ENCODE measurements at regions not wholly inside any gene's neighbourhood (a gene's known extent, or its start where the extent isn't known, plus 50 kb on each side); places are given as distances from the start of the nearest gene placed in this dataset.
A peak's percentile ranks its signal among the peaks of the same experiment; 100 is the strongest.

DNA sequence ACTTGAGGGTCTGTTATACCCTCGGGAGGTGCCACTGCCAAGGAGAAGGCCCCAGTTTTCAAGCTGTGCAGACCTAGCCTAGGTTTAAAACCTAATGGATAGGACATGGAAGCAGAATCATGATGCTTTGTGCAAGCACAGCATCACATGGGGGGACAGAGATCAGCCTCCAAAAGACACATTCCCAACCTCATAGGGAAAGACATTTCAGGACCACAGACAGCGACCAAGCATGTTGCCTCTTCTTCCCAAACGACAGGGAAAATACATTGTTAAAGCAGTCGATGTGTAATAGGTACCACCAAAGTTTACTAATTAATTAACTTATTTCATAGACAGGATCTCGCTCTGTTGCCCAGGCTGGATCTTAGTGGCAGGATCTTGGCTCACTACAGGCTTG is 573.9 kb downstream of the TCERG1L start:
- H3K27ac ChIP-seq (ENCODE audit: insufficient read depth, low read length): no peak overlapping the region
- H4K20me1 ChIP-seq (ENCODE audit: insufficient read depth, low read length): no peaks in the 10 kb centered on the region
- H3K56ac ChIP-seq (ENCODE audit: extremely low read depth, insufficient read depth, low read length): no peak overlapping the region
- no peak overlapping the region for H4K8ac ChIP-seq (ENCODE audit: low read depth in 2 of 2, low read length in 2 of 2)
- WGBS, 2 experiments (ENCODE audit: extremely low coverage in 2 of 2, insufficient read length in 1 of 2): no CpG with 5 or more reads among the region's 5 CpGs
- BruUV-seq (replicated peaks): no TSS peak
- no peak for TF ChIP-seq FOS (IDR thresholded peaks at IDR 0.05; ENCODE audit: low read depth, low read length)
- no peak overlapping the region for H3K14ac ChIP-seq (replicated peaks; ENCODE audit: low read depth, low read length)
- no peak overlapping the region for H4K5ac ChIP-seq (ENCODE audit: low read depth, low read length)
- H3K23ac ChIP-seq (ENCODE audit: low read depth, low read length): no peak overlapping the region
- no peak overlapping the region for H2BK20ac ChIP-seq (ENCODE audit: low read depth, low read length)
- CTCF ChIA-PET: no interaction called here
- H4K91ac ChIP-seq (ENCODE audit: insufficient read depth, low read depth, low read length): no peak overlapping the region
- H3K79me1 ChIP-seq (ENCODE audit: low read depth in 1 of 2, low read length in 2 of 2): no peaks in the 10 kb centered on the region
- no peaks in the 10 kb centered on the region for H3K9me1 ChIP-seq (ENCODE audit: insufficient read depth, low read length)
- H3K36me3 ChIP-seq (ENCODE audit: control insufficient read depth, insufficient read depth, low read length): no peaks in the 10 kb centered on the region
- no peak overlapping the region for H3K4me2 ChIP-seq (ENCODE audit: low read depth, low read length)
- no peak overlapping the region for H3K4ac ChIP-seq (ENCODE audit: low read depth, low read length)
- dilution Hi-C loops (cut with HindIII; ENCODE audit: low sequenced_read_pairs, unreplicated experiment) (no loop called here), in situ Hi-C loops (cut with MboI; ENCODE audit: low sequenced_read_pairs) (no loop called here), intact Hi-C loops (cut with micrococcal nuclease) (no loop called here)
- H2AFZ ChIP-seq (replicated peaks; ENCODE audit: low read length, poor library complexity): no peak overlapping the region
- DNase-seq (no peak), ATAC-seq (ENCODE audit: low read depth) (no peak)
- peaks cover 54% of the 10 kb centered on the region for H3K9me3 ChIP-seq (ENCODE audit: control insufficient read depth, insufficient read depth, low read length)
- POLR2A ChIA-PET (ENCODE audit: unreplicated experiment): no interaction called here
- no peaks in the 10 kb centered on the region for H3K27me3 ChIP-seq (ENCODE audit: control insufficient read depth, insufficient read depth, low read length)
- no peak overlapping the region for H2AK5ac ChIP-seq (ENCODE audit: low read depth, low read length)
- H2BK120ac ChIP-seq (ENCODE audit: low read depth, low read length): no peak overlapping the region
- no peak overlapping the region for H2BK15ac ChIP-seq (ENCODE audit: low read depth, low read length)
- no peak overlapping the region for H3K18ac ChIP-seq (ENCODE audit: low read depth, low read length)
- no peak overlapping the region for H3K4me3 ChIP-seq (ENCODE audit: insufficient read depth, low read depth, low read length)
- peak overlapping the region; percentile 16 for H2AK9ac ChIP-seq (replicated peaks; ENCODE audit: low read depth, low read length, poor library complexity)
- no peak overlapping the region for H2BK5ac ChIP-seq (ENCODE audit: low read depth, low read length, poor library complexity, severe bottlenecking)
- no peaks in the 10 kb centered on the region for H3K4me1 ChIP-seq (ENCODE audit: control insufficient read depth, insufficient read depth, low read length)
- H3K9ac ChIP-seq (ENCODE audit: low read depth, low read length): no peak overlapping the region
